Glomerular endothelial cell (primary cell): ENCODE measurements at regions not wholly inside any gene's neighbourhood (a gene's known extent, or its start where the extent isn't known, plus 50 kb on each side); places are given as distances from the start of the nearest gene placed in this dataset.

Experiments used
- DNase-seq: peaks from one replicate; pipeline ENCODE4 v3.0.0-alpha.2; 2011; ENCODE audit warnings: low read depth, low spot score; ENCODE audit errors: extremely low read depth

DNA sequence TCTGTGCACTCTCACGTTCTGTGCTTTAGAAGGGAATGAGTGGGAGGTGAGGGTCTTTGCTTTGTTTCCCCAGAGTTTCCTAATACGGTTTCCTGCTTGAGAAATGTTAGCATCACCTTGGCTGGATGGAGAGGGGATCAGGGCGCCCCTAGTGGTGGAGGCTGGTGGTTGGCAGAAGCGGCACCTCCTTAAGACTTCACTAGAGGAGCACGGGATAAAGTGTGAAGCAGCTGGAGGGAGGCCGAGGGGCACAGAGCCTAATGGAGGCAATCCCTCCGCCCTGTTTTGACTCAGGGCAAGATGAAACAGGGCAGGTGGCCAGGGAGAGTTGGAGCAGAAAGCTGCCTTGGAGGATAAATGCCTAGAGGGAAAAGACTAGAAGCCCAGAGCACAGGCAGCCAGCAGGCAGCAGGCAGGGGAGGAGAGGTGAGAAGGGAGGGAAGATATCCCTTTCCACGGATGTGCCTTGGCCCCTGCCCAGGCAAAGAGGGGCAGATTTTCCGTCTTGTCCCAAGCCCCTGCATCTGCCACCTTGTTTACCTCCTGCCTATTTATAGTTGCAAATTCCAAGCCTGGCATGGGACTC lies 56.0 kb upstream of the BTRC start:
- DNase-seq = peak; percentile 12

DNA sequence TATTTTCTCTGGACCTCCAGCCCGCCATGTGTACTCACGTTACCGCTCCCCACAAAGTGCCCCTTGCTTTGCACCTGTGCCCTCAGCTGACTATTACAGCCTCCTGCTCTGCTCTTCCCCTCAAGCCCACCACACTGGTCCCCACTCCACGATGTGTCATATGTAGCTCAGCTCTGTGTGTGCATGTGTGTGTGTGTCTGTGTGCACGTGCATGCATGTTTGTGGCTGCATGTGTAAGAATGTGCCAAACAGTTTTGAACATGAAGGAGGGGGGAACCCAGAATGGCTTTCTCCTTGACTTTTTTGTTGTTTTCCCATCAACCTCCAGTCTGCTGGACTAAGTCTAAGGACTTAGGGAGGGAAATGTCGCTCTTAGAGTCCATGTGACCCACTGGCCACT lies 54.8 kb upstream of the BTRC start:
- DNase-seq = no peak

DNA sequence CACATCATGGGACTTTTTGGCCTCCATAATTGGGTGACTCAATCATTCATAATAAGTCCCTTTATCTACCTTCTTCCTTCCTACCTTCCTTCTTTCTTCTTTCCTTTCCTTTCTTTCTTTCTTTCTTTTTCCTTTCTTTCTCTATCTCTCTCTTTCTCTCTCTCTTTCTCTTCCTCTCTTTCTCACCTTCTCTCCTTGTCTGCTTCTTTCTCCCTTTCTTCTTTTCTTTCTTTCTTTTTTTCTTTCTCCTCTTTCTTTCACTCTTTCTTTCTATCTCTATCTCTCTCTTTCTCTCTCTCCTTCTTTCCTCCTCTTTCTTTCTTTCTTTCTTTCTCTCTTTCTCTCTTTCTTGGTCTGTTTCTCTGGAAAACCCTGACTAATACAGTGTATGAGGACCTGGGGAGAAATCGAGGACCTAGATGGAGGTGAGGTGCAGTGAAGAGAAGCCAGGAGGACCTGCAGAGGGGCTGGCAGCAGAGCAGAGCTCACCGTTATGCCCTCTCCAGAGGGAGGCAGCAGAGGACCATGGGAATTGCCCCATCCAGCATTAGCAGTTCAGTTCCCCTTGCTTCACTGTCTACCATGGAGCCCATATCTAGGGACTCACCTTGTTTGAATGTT lies 52.7 kb upstream of the BTRC start:
- DNase-seq = peak; percentile 7

DNA sequence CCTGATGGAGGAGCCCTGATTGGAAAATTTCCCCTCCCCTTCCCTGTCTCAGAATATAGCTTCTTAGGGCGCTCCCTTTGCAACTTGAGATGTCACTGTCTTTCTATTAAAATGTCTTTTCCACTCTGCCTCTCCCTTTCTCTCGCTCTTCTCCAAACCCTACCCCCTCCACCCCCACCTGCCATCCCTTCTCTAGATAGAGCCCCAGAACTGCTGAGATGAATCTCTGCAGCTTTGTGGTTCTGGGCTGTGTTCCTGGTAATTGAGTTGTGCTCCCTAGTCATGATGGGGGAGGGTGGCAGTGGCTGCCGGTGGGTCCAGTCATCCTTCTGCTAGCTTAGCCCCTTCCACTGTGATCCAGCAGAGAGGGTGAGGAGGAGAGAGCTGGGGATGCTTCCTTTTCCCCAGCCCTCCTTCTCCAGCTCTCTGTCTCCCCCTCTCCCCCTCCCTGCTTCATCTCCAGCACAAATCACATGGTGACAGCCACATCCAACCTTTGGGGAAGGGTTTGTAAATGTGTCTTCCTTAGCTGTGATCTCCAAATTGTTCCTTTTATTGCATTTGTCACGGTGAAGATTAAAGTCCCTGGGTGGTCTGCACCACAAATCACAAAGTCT lies 50.8 kb upstream of the BTRC start:
- DNase-seq = no peak
